ENCODE measurements at regions not wholly inside any gene's neighbourhood (a gene's known extent, or its start where the extent isn't known, plus 50 kb on each side); places are given as distances from the start of the nearest gene placed in this dataset.

- no peak for TF ChIP-seq CTCF (IDR thresholded peaks at IDR 0.05)
- no peak for TF ChIP-seq POLR2A (IDR thresholded peaks at IDR 0.05)
- no peak for TF ChIP-seq EP300 (IDR thresholded peaks at IDR 0.05)
Measured at GRCh38 chr4:175341203-175341755, 423.1 kb downstream of the ADAM29 start.

Data from upper lobe of left lung (tissue), 4 donors.